Glutamatergic neuron (in vitro differentiated cells): ENCODE measurements at regions not wholly inside any gene's neighbourhood (a gene's known extent, or its start where the extent isn't known, plus 50 kb on each side); places are given as distances from the start of the nearest gene placed in this dataset.

Source experiments
- DNase-seq: peaks from one replicate; pipeline ENCODE4 v3.0.0; 2022
- H3K27ac Mint-ChIP-seq: one replicate; pipeline ENCODE4 v1.8.0; 2020; ENCODE audit warnings: mild to moderate bottlenecking, mixed read lengths, inconsistent platforms; ENCODE audit not compliant: unreplicated experiment
- H3K27me3 Mint-ChIP-seq: one replicate; pipeline ENCODE4 v1.8.0; 2020; ENCODE audit warnings: mild to moderate bottlenecking, moderate library complexity, mixed read lengths, inconsistent platforms; ENCODE audit not compliant: unreplicated experiment
- H3K36me3 Mint-ChIP-seq: one replicate; pipeline ENCODE4 v1.8.0; 2020; ENCODE audit warnings: mild to moderate bottlenecking, mixed read lengths, inconsistent platforms; ENCODE audit not compliant: unreplicated experiment
- H3K4me1 Mint-ChIP-seq: one replicate; pipeline ENCODE4 v1.8.0; 2020; ENCODE audit warnings: mild to moderate bottlenecking, low read depth, mixed read lengths, inconsistent platforms; ENCODE audit not compliant: unreplicated experiment
- H3K4me3 Mint-ChIP-seq: one replicate; pipeline ENCODE4 v1.8.0; 2020; ENCODE audit warnings: mild to moderate bottlenecking, mixed read lengths, inconsistent platforms; ENCODE audit not compliant: unreplicated experiment
- H3K9me3 Mint-ChIP-seq: one replicate; pipeline ENCODE4 v1.8.0; 2020; ENCODE audit warnings: mild to moderate bottlenecking, moderate library complexity, mixed read lengths, inconsistent platforms; ENCODE audit not compliant: unreplicated experiment
- TF ChIP-seq, protein P1 (sequence below): fragments of 200-600 bp; sonication (generic); IDR thresholded peaks from one replicate; pipeline ENCODE4 v1.5.0; 2021; ENCODE audit not compliant: partially characterized antibody, unreplicated experiment

DNA sequence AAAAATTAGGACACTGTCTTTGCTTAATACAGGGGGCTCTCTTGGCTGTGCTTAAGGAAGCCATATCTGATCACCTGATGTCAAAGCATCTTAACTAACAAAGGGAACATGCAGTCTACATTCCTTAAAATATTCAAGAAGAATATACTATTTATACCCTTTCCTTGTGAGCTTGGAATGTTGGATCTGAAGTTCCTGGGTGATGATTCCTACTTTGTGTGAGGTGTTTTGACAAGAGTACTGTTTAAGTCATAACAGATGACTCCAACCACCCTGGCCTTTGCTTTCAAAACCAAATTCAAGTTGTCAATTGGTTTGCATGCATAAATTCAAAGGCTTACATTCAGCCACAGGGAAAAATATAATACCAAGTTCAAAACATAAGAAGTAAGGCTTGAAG, 862.7 kb upstream of the SEMA6D start:
- Mint-ChIP-seq H3K4me3 (no peak overlapping the region), H3K27me3 (peaks cover 4% of the 10 kb centered on the region), H3K36me3 (no peaks in the 10 kb centered on the region), H3K4me1 (peaks cover 24% of the 10 kb centered on the region), H3K9me3 (peaks cover 4% of the 10 kb centered on the region), H3K27ac (no peak overlapping the region)
- TF ChIP-seq, protein P1, sequence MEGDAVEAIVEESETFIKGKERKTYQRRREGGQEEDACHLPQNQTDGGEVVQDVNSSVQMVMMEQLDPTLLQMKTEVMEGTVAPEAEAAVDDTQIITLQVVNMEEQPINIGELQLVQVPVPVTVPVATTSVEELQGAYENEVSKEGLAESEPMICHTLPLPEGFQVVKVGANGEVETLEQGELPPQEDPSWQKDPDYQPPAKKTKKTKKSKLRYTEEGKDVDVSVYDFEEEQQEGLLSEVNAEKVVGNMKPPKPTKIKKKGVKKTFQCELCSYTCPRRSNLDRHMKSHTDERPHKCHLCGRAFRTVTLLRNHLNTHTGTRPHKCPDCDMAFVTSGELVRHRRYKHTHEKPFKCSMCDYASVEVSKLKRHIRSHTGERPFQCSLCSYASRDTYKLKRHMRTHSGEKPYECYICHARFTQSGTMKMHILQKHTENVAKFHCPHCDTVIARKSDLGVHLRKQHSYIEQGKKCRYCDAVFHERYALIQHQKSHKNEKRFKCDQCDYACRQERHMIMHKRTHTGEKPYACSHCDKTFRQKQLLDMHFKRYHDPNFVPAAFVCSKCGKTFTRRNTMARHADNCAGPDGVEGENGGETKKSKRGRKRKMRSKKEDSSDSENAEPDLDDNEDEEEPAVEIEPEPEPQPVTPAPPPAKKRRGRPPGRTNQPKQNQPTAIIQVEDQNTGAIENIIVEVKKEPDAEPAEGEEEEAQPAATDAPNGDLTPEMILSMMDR, result no peak
- no peak for DNase-seq

DNA sequence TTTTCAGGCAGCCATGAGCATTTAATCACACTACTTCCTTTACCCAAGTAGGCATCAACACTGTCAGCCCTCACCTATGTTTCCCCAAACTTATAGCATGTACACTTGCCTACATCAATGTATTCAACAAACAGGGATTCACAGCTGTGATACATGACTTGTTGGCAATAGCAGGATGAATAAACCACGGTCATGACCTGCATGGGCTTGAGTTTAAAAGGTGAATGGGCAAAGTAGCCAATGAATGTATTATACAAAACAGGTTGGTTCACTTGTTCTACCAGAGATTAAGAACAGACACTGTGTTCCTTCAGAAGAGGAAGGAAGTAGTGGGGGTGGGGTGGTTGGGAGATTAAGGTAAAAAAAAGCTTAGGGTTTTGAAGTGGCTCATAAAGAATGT, 861.9 kb upstream of the SEMA6D start:
- Mint-ChIP-seq H3K27ac (no peak overlapping the region), H3K36me3 (no peaks in the 10 kb centered on the region), H3K4me1 (peaks cover 27% of the 10 kb centered on the region), H3K4me3 (no peak overlapping the region), H3K9me3 (peaks cover 4% of the 10 kb centered on the region), H3K27me3 (peaks cover 4% of the 10 kb centered on the region)
- DNase-seq, result no peak
- TF ChIP-seq, protein P1, result no peak

DNA sequence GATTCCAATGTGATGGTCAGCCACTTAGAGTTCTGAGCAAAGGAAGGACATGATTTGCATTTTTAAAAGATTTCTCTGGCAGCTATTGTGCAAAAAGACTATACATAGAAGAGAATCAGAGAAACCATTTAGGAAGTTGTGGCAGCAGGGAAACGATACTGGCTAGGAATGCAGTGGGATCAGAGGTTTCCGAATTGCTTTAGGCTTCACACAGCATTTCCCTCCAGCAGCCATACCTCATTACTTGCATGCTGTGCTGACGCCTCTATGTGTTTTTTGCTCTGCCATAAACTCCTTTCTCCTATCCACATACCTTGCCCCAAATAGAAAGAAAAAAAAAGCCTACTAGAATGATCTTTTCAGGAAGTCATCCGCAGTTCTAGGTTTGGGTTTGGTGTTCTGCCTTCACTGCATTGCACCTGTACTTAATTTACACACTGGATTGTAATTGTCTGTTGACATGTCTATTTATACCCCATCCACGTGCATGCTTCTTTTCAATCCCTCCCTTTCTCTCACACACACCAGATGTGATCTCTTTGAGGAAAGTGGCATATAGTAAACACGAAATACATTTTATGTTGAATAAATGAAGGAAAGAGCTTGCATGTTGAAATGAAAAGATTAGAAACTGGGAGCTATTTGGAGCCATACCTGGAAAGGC, 860.3 kb upstream of the SEMA6D start:
- H3K36me3 Mint-ChIP-seq, result no peaks in the 10 kb centered on the region
- no peak overlapping the region for H3K4me3 Mint-ChIP-seq
- no peak overlapping the region for H3K27ac Mint-ChIP-seq
- DNase-seq, result no peak
- H3K4me1 Mint-ChIP-seq, result peaks cover 29% of the 10 kb centered on the region
- TF ChIP-seq, protein P1, result no peak
- H3K9me3 Mint-ChIP-seq, result peaks cover 4% of the 10 kb centered on the region
- peaks cover 7% of the 10 kb centered on the region for H3K27me3 Mint-ChIP-seq

DNA sequence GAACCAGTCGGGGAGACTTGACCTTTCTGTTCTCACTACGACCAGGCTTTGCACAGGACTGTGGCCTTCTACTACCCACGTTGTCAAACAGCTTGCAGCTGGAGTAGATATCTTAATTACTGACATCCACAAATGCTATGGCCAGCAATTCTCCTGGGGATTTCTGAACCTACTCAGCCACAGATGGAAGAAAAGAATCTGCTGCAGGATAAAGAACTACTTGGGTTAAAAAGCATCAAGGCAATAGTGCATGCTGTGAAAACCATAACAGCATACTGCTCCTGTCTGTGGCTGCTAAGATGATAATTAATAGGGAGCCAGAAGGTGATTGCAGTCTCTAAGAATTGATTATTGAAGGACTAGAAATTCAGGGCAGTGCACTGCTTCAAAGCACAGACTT, 859.2 kb upstream of the SEMA6D start:
- no peaks in the 10 kb centered on the region for H3K36me3 Mint-ChIP-seq
- H3K4me3 Mint-ChIP-seq, result peak overlapping the region; percentile 37
- peak; percentile 25 for DNase-seq
- H3K27ac Mint-ChIP-seq, result peak overlapping the region; percentile 79
- H3K9me3 Mint-ChIP-seq, result peaks cover 4% of the 10 kb centered on the region
- TF ChIP-seq, protein P1, result no peak
- peaks cover 29% of the 10 kb centered on the region for H3K4me1 Mint-ChIP-seq
- peaks cover 7% of the 10 kb centered on the region for H3K27me3 Mint-ChIP-seq

DNA sequence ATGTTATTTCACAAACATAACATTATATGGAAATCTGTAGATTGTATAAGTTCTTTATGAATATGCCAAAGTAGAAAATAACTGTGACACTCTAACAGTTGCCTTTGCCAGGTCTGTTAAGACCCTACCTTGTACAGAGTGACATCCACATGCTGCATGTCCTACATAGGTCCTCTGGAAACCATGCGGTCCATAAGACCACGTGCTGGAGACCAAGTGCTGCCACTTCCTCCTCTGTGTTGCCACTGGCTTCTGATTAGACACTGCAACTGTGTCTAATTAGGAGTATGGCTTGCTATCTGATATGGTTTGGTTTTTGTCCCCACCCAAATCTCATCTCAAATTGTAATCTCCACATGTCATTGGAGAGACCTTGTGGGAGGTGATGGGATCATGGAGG, 855.5 kb upstream of the SEMA6D start:
- TF ChIP-seq, protein P1, result no peak
- Mint-ChIP-seq H3K4me3 (no peak overlapping the region), H3K27me3 (peaks cover 7% of the 10 kb centered on the region), H3K27ac (no peak overlapping the region), H3K9me3 (peaks cover 4% of the 10 kb centered on the region), H3K36me3 (no peaks in the 10 kb centered on the region), H3K4me1 (peaks cover 39% of the 10 kb centered on the region)
- no peak for DNase-seq
